Cardiac fibroblast (primary cell): ENCODE measurements at regions not wholly inside any gene's neighbourhood (a gene's known extent, or its start where the extent isn't known, plus 50 kb on each side); places are given as distances from the start of the nearest gene placed in this dataset.
"Not testable (repeated sequence)": the region's sequence is repeated elsewhere in the genome, so short reads cannot be mapped to it uniquely, and the experiment has no call there.

Source experiments
- DNase-seq, 2 donors: peaks; one replicate each; pipeline versions ENCODE4 v3.0.0 to v3.0.0-alpha.2; 2010; ENCODE audit warnings: low read depth in 2 of 2
- H3K4me3 ChIP-seq, 2 donors: replicated peaks in 1 of 2; 1 replicate in 1 of 2; 2 replicates in 1 of 2; pipeline ENCODE4 v1.5.1; 2011; ENCODE audit warnings: low read depth in 2 of 2, low read length in 2 of 2, mild to moderate bottlenecking in 2 of 2, moderate library complexity in 1 of 2
- CTCF ChIP-seq: IDR thresholded peaks from one replicate; pipeline ENCODE4 v1.5.1; 2011; ENCODE audit warnings: low read depth, mild to moderate bottlenecking, low read length, inconsistent platforms

GRCh38 chr12:82300611-82301010, 57.6 kb downstream of the CCDC59 start:
- DNase-seq = peak in 1 of 2 donors; percentile 16
- H3K4me3 ChIP-seq = no peak overlapping the region
- no peak for TF ChIP-seq CTCF

GRCh38 chr12:82299319-82300025, 58.7 kb downstream of the CCDC59 start:
- H3K4me3 ChIP-seq = no peak overlapping the region
- TF ChIP-seq CTCF = no peak
- peak; percentile 13 to 43 for DNase-seq

DNA sequence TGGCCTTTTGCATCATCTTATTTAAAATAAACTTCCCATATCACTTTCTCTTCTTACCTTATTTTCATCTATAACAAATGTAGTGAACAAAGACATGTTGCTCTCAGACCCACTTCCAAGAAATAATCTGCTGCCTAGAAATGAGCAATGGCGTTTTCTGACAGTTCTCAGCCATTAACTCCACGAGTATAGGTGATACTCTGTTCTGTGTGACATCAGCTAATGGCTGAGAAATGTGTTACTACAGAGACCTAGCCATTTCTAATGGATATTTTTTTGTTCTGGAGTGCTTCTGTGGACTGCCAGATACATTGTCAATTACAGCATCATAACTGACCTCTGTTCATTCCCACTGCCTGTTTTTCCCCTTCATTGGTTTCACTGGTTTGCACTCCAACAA, 67.8 kb downstream of the CCDC59 start:
- TF ChIP-seq CTCF = no peak
- no peak overlapping the region for H3K4me3 ChIP-seq
- no peak for DNase-seq

- DNase-seq, H3K4me3 ChIP-seq: not testable (repeated sequence)
Observed at GRCh38 chr12:82281335-82281734, 76.9 kb downstream of the CCDC59 start.

GRCh38 chr12:82279536-82280058, 78.6 kb downstream of the CCDC59 start:
- no peak for DNase-seq
- TF ChIP-seq CTCF = no peak
- H3K4me3 ChIP-seq = no peak overlapping the region

- no peak for DNase-seq
- TF ChIP-seq CTCF = no peak
- no peak overlapping the region for H3K4me3 ChIP-seq
Observed at GRCh38 chr12:82277582-82277981, 80.6 kb downstream of the CCDC59 start.

DNA sequence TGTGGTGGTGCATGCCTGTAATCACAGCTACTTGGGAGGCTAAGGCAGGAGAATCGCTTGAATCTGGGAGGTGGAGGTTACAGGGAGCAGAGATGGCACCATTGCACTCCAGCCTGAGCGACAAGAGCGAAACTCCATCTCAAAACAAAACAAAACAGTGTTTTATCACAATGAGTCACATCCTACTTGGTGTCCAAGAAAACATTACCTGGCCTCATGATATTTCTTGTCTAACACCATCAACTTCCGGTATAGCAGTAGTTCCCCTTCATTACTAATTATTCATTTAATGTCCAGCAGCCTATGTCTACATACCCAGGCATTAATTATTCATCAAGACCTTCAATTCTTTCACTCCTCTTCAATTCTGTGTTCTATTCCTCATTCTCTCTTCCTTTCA, 115.5 kb downstream of the CCDC59 start:
- H3K4me3 ChIP-seq = no peak overlapping the region
- DNase-seq = no peak
- TF ChIP-seq CTCF = no peak
